HFF-Myc (cell line): ENCODE measurements at regions not wholly inside any gene's neighbourhood (a gene's known extent, or its start where the extent isn't known, plus 50 kb on each side); places are given as distances from the start of the nearest gene placed in this dataset.

Source experiments
- DNase-seq: peaks from one replicate; pipeline ENCODE4 v3.0.0-alpha.2; 2011; ENCODE audit warnings: low read depth; ENCODE audit errors: extremely low read depth
- H3K4me3 ChIP-seq: replicated peaks from 2 replicates; pipeline ENCODE4 v1.5.1; 2011; ENCODE audit warnings: low read depth, mild to moderate bottlenecking, control low read depth, low read length
- TF ChIP-seq, protein P1 (sequence below): IDR thresholded peaks from 2 replicates; pipeline ENCODE4 v1.5.1; 2012; ENCODE audit warnings: mild to moderate bottlenecking, low read depth, low read length, control low read depth; ENCODE audit errors: missing control alignments

DNA sequence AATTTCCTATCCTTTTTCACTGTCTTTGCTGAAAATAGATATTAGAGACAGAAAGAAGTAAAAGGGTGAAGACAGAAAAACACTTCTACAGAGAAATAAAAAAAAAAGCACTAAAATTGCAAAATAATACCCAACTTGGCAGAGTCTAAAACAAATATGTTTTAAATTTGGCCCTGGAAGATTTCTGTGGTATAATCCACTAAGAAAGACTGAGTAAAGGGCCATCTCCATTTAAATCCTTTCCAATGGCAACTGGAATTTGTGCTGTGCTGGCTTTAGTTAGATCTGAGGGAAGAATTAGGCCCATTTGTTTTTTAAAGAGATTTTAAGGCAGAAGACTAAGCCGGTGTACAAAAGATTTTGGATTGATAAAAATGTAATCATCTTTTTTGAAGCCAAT, 321.2 kb downstream of the GJA1 start:
- DNase-seq: no peak
- H3K4me3 ChIP-seq: no peak overlapping the region
- TF ChIP-seq, protein P1, sequence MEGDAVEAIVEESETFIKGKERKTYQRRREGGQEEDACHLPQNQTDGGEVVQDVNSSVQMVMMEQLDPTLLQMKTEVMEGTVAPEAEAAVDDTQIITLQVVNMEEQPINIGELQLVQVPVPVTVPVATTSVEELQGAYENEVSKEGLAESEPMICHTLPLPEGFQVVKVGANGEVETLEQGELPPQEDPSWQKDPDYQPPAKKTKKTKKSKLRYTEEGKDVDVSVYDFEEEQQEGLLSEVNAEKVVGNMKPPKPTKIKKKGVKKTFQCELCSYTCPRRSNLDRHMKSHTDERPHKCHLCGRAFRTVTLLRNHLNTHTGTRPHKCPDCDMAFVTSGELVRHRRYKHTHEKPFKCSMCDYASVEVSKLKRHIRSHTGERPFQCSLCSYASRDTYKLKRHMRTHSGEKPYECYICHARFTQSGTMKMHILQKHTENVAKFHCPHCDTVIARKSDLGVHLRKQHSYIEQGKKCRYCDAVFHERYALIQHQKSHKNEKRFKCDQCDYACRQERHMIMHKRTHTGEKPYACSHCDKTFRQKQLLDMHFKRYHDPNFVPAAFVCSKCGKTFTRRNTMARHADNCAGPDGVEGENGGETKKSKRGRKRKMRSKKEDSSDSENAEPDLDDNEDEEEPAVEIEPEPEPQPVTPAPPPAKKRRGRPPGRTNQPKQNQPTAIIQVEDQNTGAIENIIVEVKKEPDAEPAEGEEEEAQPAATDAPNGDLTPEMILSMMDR: no peak

DNA sequence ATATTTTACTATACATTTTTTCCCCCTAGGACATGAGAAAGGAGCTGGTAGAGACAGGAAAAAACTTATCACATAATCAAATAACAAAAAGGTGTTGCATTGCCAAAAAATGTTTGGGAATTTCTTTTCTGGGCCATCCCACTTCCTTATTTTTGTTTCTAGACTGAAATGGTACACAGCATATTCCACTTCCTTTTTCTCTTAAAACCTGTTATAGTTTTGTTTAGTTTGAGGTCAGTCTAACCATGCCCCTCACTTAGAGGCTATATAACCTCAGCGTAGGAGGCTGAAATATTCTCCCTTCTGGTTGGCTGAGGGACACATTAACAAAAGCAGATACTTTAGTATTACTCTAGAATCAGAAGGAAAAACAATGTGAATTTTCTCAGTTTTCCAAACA, 323.9 kb downstream of the GJA1 start:
- no peak overlapping the region for H3K4me3 ChIP-seq
- TF ChIP-seq, protein P1: no peak
- DNase-seq: no peak

GRCh38 chr6:121760191-121760590, 324.7 kb downstream of the GJA1 start:
- no peak for DNase-seq
- TF ChIP-seq, protein P1: no peak
- no peak overlapping the region for H3K4me3 ChIP-seq

DNA sequence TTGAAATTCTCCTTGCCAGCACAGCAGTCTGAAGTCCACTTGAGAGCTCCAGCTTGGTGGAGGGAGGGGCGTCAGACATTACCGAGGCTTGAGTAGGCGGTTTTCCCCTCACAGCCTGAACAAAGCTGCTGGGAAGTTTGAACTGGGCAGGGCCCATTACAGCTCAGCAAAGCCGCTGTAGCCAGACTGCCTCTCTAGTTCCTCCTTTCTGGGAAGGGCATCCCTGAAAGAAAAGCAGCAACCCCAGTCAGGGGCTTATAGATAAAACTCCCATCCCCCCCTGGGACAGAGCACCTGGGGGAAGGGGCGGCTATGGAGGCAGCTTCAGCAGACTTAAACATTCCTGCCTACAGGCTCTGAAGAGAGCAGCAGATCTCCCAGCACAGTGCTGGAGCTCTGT, 325.3 kb downstream of the GJA1 start:
- TF ChIP-seq, protein P1: no peak
- H3K4me3 ChIP-seq: no peak overlapping the region
- DNase-seq: no peak

GRCh38 chr6:121764493-121764892, 329.0 kb downstream of the GJA1 start:
- H3K4me3 ChIP-seq: no peak overlapping the region
- TF ChIP-seq, protein P1: no peak
- no peak for DNase-seq

GRCh38 chr6:121765060-121765459, 329.6 kb downstream of the GJA1 start:
- TF ChIP-seq, protein P1: no peak
- no peak for DNase-seq
- no peak overlapping the region for H3K4me3 ChIP-seq

- no peak overlapping the region for H3K4me3 ChIP-seq
- no peak for DNase-seq
- TF ChIP-seq, protein P1: no peak
Measured at GRCh38 chr6:121767211-121767610, 331.8 kb downstream of the GJA1 start.
